ENCODE measurements at regions not wholly inside any gene's neighbourhood (a gene's known extent, or its start where the extent isn't known, plus 50 kb on each side); places are given as distances from the start of the nearest gene placed in this dataset.
"Not testable (repeated sequence)": the region's sequence is repeated elsewhere in the genome, so short reads cannot be mapped to it uniquely, and the experiment has no call there.

GRCh38 chr10:90062786-90063185 is 361.4 kb downstream of the KIF20B start:
- Histone ChIP-seq H3K9me3 (no peaks in the 10 kb centered on the region), H3K36me3 (no peaks in the 10 kb centered on the region), H3K4me1 (no peaks in the 10 kb centered on the region), H3K27ac (no peak overlapping the region), H3K4me3 (no peak overlapping the region), H3K27me3 (no peaks in the 10 kb centered on the region)
- DNase-seq = no peak
- no peak for ATAC-seq
- intact Hi-C loops (cut with DNase I) = no loop called here
- WGBS (ENCODE audit: insufficient coverage, low coverage, low lambda C conversion rate, missing lambda C conversion rate) = 58% methylated on average over 3 of the region's 3 CpGs
- no peak for TF ChIP-seq POLR2A (IDR thresholded peaks at IDR 0.05)
- TF ChIP-seq CTCF (IDR thresholded peaks at IDR 0.05) = no peak

GRCh38 chr10:90064295-90064694 is 362.9 kb downstream of the KIF20B start:
- DNase-seq = no peak
- H3K4me3 ChIP-seq = no peak overlapping the region
- intact Hi-C loops (cut with DNase I) = no loop called here
- no peak for ATAC-seq
- H3K27ac ChIP-seq = no peak overlapping the region
- no peaks in the 10 kb centered on the region for H3K36me3 ChIP-seq
- H3K27me3 ChIP-seq = no peaks in the 10 kb centered on the region
- no peaks in the 10 kb centered on the region for H3K4me1 ChIP-seq
- TF ChIP-seq CTCF (IDR thresholded peaks at IDR 0.05) = no peak
- no peak for TF ChIP-seq POLR2A (IDR thresholded peaks at IDR 0.05)
- H3K9me3 ChIP-seq = no peaks in the 10 kb centered on the region
- 50% methylated on average over 1 of the region's 1 CpG for WGBS (ENCODE audit: insufficient coverage, low coverage, low lambda C conversion rate, missing lambda C conversion rate)

DNA sequence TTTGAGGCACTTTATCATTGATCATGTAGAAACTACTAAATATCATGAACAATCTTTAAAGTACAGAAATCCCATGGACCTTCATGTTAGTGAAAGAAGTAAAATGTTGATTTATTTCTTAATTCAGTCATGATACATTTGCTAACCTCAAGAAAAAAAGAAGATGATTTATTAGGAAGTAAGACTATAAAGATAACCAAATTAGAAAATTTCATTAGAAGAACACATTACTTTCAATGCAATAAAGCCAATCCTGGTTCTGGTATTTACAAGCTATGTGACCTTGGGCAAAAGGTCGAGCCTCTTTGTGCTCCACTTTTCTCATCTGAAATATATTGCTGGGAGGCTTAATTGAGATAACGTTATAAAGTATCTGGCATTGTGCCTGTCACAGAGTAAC is 365.0 kb downstream of the KIF20B start:
- WGBS (ENCODE audit: insufficient coverage, low coverage, low lambda C conversion rate, missing lambda C conversion rate) = 44% methylated on average over 2 of the region's 2 CpGs
- Histone ChIP-seq H3K27me3 (no peaks in the 10 kb centered on the region), H3K27ac (no peak overlapping the region), H3K36me3 (no peaks in the 10 kb centered on the region), H3K9me3 (no peaks in the 10 kb centered on the region), H3K4me3 (no peak overlapping the region), H3K4me1 (no peaks in the 10 kb centered on the region)
- DNase-seq (no peak), ATAC-seq (no peak)
- TF ChIP-seq POLR2A (IDR thresholded peaks at IDR 0.05) (no peak), CTCF (IDR thresholded peaks at IDR 0.05) (no peak)
- intact Hi-C loops (cut with DNase I) = no loop called here

GRCh38 chr10:90075995-90076394 is 374.6 kb downstream of the KIF20B start:
- TF ChIP-seq POLR2A (IDR thresholded peaks at IDR 0.05) (no peak), CTCF (IDR thresholded peaks at IDR 0.05) (no peak)
- Histone ChIP-seq H3K27me3 (no peaks in the 10 kb centered on the region), H3K4me3 (no peak overlapping the region), H3K4me1 (no peaks in the 10 kb centered on the region), H3K9me3 (no peaks in the 10 kb centered on the region), H3K36me3 (no peaks in the 10 kb centered on the region), H3K27ac (no peak overlapping the region)
- WGBS (ENCODE audit: insufficient coverage, low coverage, low lambda C conversion rate, missing lambda C conversion rate) = no CpG with 5 or more reads among the region's 2 CpGs
- intact Hi-C loops (cut with DNase I) = no loop called here
- no peak for DNase-seq
- no peak for ATAC-seq

DNA sequence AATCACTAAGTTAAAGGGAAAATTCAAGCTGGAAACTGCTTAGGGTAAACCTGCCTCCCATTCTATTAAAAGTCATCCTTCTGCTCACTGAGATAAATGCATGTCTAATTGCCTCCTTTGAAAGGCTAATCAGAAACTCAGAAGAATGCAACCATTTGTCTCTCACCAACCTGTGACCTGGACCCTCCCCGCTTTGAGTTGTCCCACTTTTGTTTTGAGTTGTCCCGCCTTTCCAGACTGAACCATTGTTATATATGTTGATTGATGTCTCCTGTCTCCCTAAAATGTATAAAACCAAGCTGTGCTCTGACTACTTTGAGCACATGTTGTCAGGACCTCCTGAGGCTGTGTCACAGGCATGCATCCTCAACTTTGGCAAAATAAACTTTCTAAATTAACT is 378.4 kb downstream of the KIF20B start:
- 43% methylated on average over 2 of the region's 2 CpGs for WGBS (ENCODE audit: insufficient coverage, low coverage, low lambda C conversion rate, missing lambda C conversion rate)
- Histone ChIP-seq H3K27me3 (no peaks in the 10 kb centered on the region), H3K4me1 (no peaks in the 10 kb centered on the region), H3K4me3 (no peak overlapping the region), H3K27ac (no peak overlapping the region), H3K9me3 (no peaks in the 10 kb centered on the region), H3K36me3 (no peaks in the 10 kb centered on the region)
- no peak for ATAC-seq
- intact Hi-C loops (cut with DNase I) = no loop called here
- TF ChIP-seq POLR2A (IDR thresholded peaks at IDR 0.05) (no peak), CTCF (IDR thresholded peaks at IDR 0.05) (no peak)
- DNase-seq = no peak

DNA sequence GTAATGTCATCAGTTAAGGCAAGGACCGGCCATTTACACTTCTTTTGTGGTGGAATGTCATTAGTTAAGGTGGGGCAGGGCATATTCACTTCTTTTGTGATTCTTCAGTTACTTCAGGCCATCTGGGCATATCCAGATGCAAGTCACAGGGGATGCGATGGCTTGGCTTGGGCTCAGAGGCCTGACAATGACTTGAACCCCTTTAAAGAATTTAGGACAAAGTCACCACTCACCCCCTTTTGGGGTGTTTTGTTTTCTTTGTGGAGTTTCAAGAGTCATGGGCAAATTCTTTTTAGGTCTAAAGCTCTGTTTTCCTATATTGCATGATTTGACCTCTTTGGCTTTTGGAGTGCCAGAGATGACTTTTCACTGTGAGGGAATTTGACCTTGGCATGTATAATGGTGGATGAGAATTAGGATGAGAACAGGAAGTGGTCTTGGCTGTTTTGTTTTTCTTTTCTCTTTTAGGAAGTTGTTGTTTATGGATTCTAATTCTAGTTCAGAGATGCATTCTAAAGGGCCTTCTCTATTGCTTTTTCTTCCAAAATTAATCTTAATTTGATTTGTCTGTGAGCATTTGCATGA is 385.3 kb downstream of the KIF20B start:
- H3K4me1 ChIP-seq; intact Hi-C loops (cut with DNase I); H3K27me3 ChIP-seq; H3K9me3 ChIP-seq; DNase-seq; H3K4me3 ChIP-seq; ATAC-seq; H3K36me3 ChIP-seq; H3K27ac ChIP-seq: not testable (repeated sequence)
- WGBS (ENCODE audit: insufficient coverage, low coverage, low lambda C conversion rate, missing lambda C conversion rate) = 60% methylated on average over 2 of the region's 2 CpGs
